Activated B cell treated with CpG ODN at 0.5 μM for 24 hours (primary cell): ENCODE measurements at regions not wholly inside any gene's neighbourhood (a gene's known extent, or its start where the extent isn't known, plus 50 kb on each side); places are given as distances from the start of the nearest gene placed in this dataset.

Experiments used
- ATAC-seq: fragments of 200-7000 bp; cut with Tn5 transposase; one replicate; pipeline ENCODE4 v1.10.0; 2021; ENCODE audit warnings: low read depth, mild to moderate bottlenecking, moderate library complexity
- CTCF ChIA-PET: fragments of 350-600 bp; sonication (Branson Sonifier 250); formaldehyde crosslinking; loops from one replicate; lab custom pipeline; 2021; ENCODE audit warnings: antibody characterized with exemption; lab: Charles Lee
- POLR2A ChIA-PET: fragments of 350-600 bp; sonication (Branson Sonifier 250); formaldehyde crosslinking; loops from one replicate; lab custom pipeline; 2021; ENCODE audit warnings: antibody characterized with exemption; lab: Charles Lee
- DNase-seq: peaks from one replicate; pipeline ENCODE4 v3.0.0; 2022
- H3K27ac Mint-ChIP-seq: one replicate; pipeline ENCODE4 v1.8.0; 2020; ENCODE audit warnings: mixed read lengths
- H3K27me3 Mint-ChIP-seq: one replicate; pipeline ENCODE4 v1.8.0; 2021; ENCODE audit warnings: mixed read lengths
- H3K36me3 Mint-ChIP-seq: one replicate; pipeline ENCODE4 v1.8.0; 2021; ENCODE audit warnings: low read depth, mixed read lengths
- H3K4me1 Mint-ChIP-seq: one replicate; pipeline ENCODE4 v1.8.0; 2021; ENCODE audit warnings: mixed read lengths
- H3K4me3 Mint-ChIP-seq: one replicate; pipeline ENCODE4 v1.8.0; 2020; ENCODE audit warnings: mild to moderate bottlenecking, mixed read lengths
- H3K9me3 Mint-ChIP-seq: one replicate; pipeline ENCODE4 v1.8.0; 2020; ENCODE audit warnings: mixed read lengths
- intact Hi-C: fragments of 100-400 bp; cut with micrococcal nuclease; formaldehyde crosslinking; loops from one replicate; pipeline ENCODE4 v1.15.1; 2024
- TF ChIP-seq, protein P1 (sequence below): fragments of 200-600 bp; IDR thresholded peaks from one replicate; pipeline ENCODE4 v1.8.0; 2022; ENCODE audit warnings: antibody characterized with exemption, mild to moderate bottlenecking

- no peak overlapping the region for H3K27ac Mint-ChIP-seq
- POLR2A ChIA-PET, result no interaction called here
- H3K9me3 Mint-ChIP-seq, result peaks cover 3% of the 10 kb centered on the region
- no peaks in the 10 kb centered on the region for H3K4me1 Mint-ChIP-seq
- CTCF ChIA-PET, result no interaction called here
- no peak for ATAC-seq
- intact Hi-C loops, result no loop called here
- no peaks in the 10 kb centered on the region for H3K27me3 Mint-ChIP-seq
- no peak for DNase-seq
- TF ChIP-seq, protein P1, sequence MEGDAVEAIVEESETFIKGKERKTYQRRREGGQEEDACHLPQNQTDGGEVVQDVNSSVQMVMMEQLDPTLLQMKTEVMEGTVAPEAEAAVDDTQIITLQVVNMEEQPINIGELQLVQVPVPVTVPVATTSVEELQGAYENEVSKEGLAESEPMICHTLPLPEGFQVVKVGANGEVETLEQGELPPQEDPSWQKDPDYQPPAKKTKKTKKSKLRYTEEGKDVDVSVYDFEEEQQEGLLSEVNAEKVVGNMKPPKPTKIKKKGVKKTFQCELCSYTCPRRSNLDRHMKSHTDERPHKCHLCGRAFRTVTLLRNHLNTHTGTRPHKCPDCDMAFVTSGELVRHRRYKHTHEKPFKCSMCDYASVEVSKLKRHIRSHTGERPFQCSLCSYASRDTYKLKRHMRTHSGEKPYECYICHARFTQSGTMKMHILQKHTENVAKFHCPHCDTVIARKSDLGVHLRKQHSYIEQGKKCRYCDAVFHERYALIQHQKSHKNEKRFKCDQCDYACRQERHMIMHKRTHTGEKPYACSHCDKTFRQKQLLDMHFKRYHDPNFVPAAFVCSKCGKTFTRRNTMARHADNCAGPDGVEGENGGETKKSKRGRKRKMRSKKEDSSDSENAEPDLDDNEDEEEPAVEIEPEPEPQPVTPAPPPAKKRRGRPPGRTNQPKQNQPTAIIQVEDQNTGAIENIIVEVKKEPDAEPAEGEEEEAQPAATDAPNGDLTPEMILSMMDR, result no peak
- no peaks in the 10 kb centered on the region for H3K36me3 Mint-ChIP-seq
- H3K4me3 Mint-ChIP-seq, result no peak overlapping the region
Observed at GRCh38 chr12:59867689-59868088, 271.9 kb downstream of the SLC16A7 start.

DNA sequence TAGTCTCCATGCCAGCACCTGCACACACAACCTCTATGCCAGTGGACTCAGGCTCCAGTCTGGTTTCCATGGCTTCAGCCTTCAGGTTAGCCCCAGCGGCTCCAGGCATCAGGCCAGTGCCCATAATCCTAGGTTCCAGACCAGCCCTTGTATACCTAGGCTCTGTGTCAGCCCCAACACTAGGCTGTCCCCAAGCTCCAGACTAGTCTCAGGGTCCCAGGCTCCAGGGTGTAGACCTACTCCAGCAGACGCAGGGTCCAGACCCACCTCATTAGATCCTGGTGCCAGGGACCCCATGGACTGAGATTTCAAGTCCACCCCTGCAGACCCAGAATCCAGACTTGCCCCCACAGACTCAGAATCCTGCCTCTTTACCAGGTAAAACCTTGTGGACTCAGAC lies 275.9 kb downstream of the SLC16A7 start:
- peaks cover 4% of the 10 kb centered on the region for H3K4me1 Mint-ChIP-seq

DNA sequence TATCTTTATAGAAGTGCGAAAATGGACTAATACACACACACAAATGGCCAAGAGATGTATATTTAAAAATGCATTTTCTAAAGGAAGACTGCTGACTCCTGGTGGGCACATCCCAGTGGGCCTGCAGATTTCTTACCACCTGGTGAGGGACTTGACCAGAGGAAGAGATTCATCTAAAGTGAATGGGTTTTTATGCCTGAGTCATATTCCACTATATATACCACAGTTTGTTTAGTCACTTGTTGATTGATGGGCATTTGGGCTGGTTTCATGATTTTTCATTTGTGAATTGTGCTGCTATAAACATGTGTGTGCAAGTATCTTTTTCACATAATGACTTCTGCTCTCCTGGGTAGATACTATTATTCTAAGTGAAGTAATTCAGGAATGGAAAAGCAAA lies 277.3 kb downstream of the SLC16A7 start:
- ChIA-PET POLR2A (no interaction called here), CTCF (no interaction called here)
- Mint-ChIP-seq H3K36me3 (no peaks in the 10 kb centered on the region), H3K27me3 (no peaks in the 10 kb centered on the region), H3K4me3 (no peak overlapping the region), H3K27ac (no peak overlapping the region), H3K9me3 (peaks cover 6% of the 10 kb centered on the region), H3K4me1 (peaks cover 4% of the 10 kb centered on the region)
- DNase-seq, result no peak
- TF ChIP-seq, protein P1, result no peak
- intact Hi-C loops, result no loop called here
- ATAC-seq, result no peak

More for the DNA sequence above, 275.9 kb downstream of the SLC16A7 start:
- Mint-ChIP-seq H3K27ac (no peak overlapping the region), H3K36me3 (no peaks in the 10 kb centered on the region), H3K4me3 (no peak overlapping the region), H3K27me3 (no peaks in the 10 kb centered on the region), H3K9me3 (peaks cover 6% of the 10 kb centered on the region)
- DNase-seq (no peak), ATAC-seq (no peak)
- intact Hi-C loops, result no loop called here
- CTCF ChIA-PET, result no interaction called here
- TF ChIP-seq, protein P1, result no peak
- POLR2A ChIA-PET, result no interaction called here

GRCh38 chr12:59874781-59875180 lies 279.0 kb downstream of the SLC16A7 start:
- Mint-ChIP-seq H3K27ac (no peak overlapping the region), H3K4me3 (no peak overlapping the region), H3K9me3 (peaks cover 6% of the 10 kb centered on the region), H3K27me3 (no peaks in the 10 kb centered on the region), H3K36me3 (no peaks in the 10 kb centered on the region), H3K4me1 (peaks cover 4% of the 10 kb centered on the region)
- ChIA-PET CTCF (no interaction called here), POLR2A (no interaction called here)
- intact Hi-C loops, result no loop called here
- TF ChIP-seq, protein P1, result no peak
- no peak for DNase-seq
- no peak for ATAC-seq

DNA sequence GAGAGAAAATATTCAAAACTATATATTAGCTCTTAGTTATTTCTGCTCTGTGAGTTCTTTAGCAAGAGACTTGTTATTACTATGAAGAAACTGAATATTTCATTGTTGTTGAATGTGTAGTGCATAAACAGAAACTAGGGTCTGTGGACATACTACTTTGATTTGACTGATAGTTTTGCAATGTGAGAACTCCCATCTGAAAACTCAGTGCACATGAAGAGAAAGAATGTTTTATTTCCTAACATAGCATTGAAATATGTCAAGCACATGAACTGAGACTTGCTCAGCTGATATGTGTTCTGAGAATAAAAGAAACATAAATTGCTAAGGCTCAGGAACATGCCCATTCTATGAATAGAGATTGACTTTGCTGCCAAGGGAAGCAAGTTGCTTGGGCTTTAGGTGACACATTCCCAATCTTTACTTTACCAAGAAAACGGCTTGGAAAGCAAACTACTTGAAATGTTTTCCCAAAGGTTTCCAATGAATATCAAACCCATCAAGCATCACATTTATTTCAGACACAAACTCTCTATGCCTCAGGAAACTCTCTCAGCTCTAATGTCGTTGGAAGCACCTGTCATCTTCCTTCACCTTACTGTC lies 290.4 kb downstream of the SLC16A7 start:
- Mint-ChIP-seq H3K27me3 (no peaks in the 10 kb centered on the region), H3K9me3 (peaks cover 2% of the 10 kb centered on the region), H3K27ac (no peak overlapping the region), H3K36me3 (no peaks in the 10 kb centered on the region), H3K4me3 (no peak overlapping the region), H3K4me1 (no peaks in the 10 kb centered on the region)
- intact Hi-C loops, result no loop called here
- DNase-seq (no peak), ATAC-seq (no peak)
- TF ChIP-seq, protein P1, result no peak
- ChIA-PET CTCF (no interaction called here), POLR2A (no interaction called here)
